H9 (cell line): ENCODE measurements at regions not wholly inside any gene's neighbourhood (a gene's known extent, or its start where the extent isn't known, plus 50 kb on each side); places are given as distances from the start of the nearest gene placed in this dataset.

ENCODE experiments used
- DNase-seq: peaks from one replicate; pipeline ENCODE4 v3.0.0-alpha.2; 2017
- H2AFZ ChIP-seq: one replicate; pipeline ENCODE4 v1.6.1; 2013; ENCODE audit warnings: mild to moderate bottlenecking, low read length, control low read depth, moderate library complexity
- H2AK5ac ChIP-seq: 2 replicates; pipeline ENCODE4 v1.6.1; 2013; ENCODE audit warnings: low read length, control low read depth, mixed read lengths; ENCODE audit not compliant: insufficient read length
- H2BK120ac ChIP-seq: one replicate; pipeline ENCODE4 v1.6.1; 2013; ENCODE audit warnings: low read depth, mild to moderate bottlenecking, low read length, control low read depth, inconsistent platforms; ENCODE audit not compliant: poor library complexity, severe bottlenecking
- H2BK12ac ChIP-seq: 2 replicates; pipeline ENCODE4 v1.6.1; 2013; ENCODE audit warnings: low read length, control low read depth, mixed read lengths, low read depth; ENCODE audit not compliant: insufficient read length
- H2BK15ac ChIP-seq: 2 replicates; pipeline ENCODE4 v1.6.1; 2013; ENCODE audit warnings: low read depth, low read length, control low read depth
- H2BK20ac ChIP-seq: one replicate; pipeline ENCODE4 v1.6.1; 2013; ENCODE audit warnings: low read depth, mild to moderate bottlenecking, low read length, control low read depth, inconsistent platforms; ENCODE audit not compliant: poor library complexity, severe bottlenecking
- H2BK5ac ChIP-seq: 2 replicates; pipeline ENCODE4 v1.6.1; 2013; ENCODE audit warnings: low read length, control low read depth, mixed read lengths; ENCODE audit not compliant: insufficient read length
- H3K14ac ChIP-seq: 2 replicates; pipeline ENCODE4 v1.6.1; 2013; ENCODE audit warnings: low read length, control low read depth; ENCODE audit not compliant: insufficient read depth
- H3K18ac ChIP-seq: 2 replicates; pipeline ENCODE4 v1.6.1; 2013; ENCODE audit warnings: low read depth, mild to moderate bottlenecking, mixed read lengths, low read length, control low read depth; ENCODE audit not compliant: insufficient read length
- H3K23ac ChIP-seq: 2 replicates; pipeline ENCODE4 v1.6.1; 2013; ENCODE audit warnings: low read length, control low read depth, mixed read lengths, low read depth; ENCODE audit not compliant: insufficient read length
- H3K23me2 ChIP-seq: 2 replicates; pipeline ENCODE4 v1.6.1; 2013; ENCODE audit warnings: low read depth, mild to moderate bottlenecking, mixed read lengths, low read length, control low read depth; ENCODE audit not compliant: insufficient read length, poor library complexity, severe bottlenecking
- H3K27ac ChIP-seq: 2 replicates; pipeline ENCODE4 v1.5.1; 2013; ENCODE audit warnings: low read length, control low read depth, mixed read lengths, low read depth; ENCODE audit not compliant: insufficient read length
- H3K27me3 ChIP-seq: 2 replicates; pipeline ENCODE4 v1.6.1; 2013; ENCODE audit warnings: low read length, control low read depth, inconsistent platforms; ENCODE audit not compliant: insufficient read depth
- H3K4ac ChIP-seq: 2 replicates; pipeline ENCODE4 v1.6.1; 2013; ENCODE audit warnings: low read depth, mild to moderate bottlenecking, control low read depth, inconsistent platforms, low read length, moderate library complexity
- H3K4me1 ChIP-seq: 2 replicates; pipeline ENCODE4 v1.6.1; 2013; ENCODE audit warnings: low read length, control low read depth, inconsistent platforms; ENCODE audit not compliant: insufficient read depth
- H3K4me2 ChIP-seq: 2 replicates; pipeline ENCODE4 v1.6.1; 2013; ENCODE audit warnings: low read length, control low read depth, mixed read lengths; ENCODE audit not compliant: insufficient read length, insufficient read depth
- H3K56ac ChIP-seq: 2 replicates; pipeline ENCODE4 v1.6.1; 2013; ENCODE audit warnings: low read depth, mild to moderate bottlenecking, mixed read lengths, low read length, control low read depth; ENCODE audit not compliant: insufficient read length
- H3K79me1 ChIP-seq: 2 replicates; pipeline ENCODE4 v1.6.1; 2013; ENCODE audit warnings: low read depth, mild to moderate bottlenecking, moderate library complexity, low read length, control low read depth, inconsistent platforms; ENCODE audit not compliant: insufficient read depth, poor library complexity, severe bottlenecking
- H3K79me2 ChIP-seq: 2 replicates; pipeline ENCODE4 v1.6.1; 2013; ENCODE audit warnings: low read length, control low read depth, inconsistent platforms; ENCODE audit not compliant: insufficient read depth
- H3K9ac ChIP-seq: 2 replicates; pipeline ENCODE4 v1.6.1; 2013; ENCODE audit warnings: low read length, control low read depth, mixed read lengths; ENCODE audit not compliant: insufficient read length; ENCODE audit errors: extremely low read depth
- H3K9me3 ChIP-seq: one replicate; pipeline ENCODE4 v1.6.1; 2013; ENCODE audit warnings: low read depth, low read length, inconsistent platforms; ENCODE audit not compliant: control insufficient read depth
- H3T11ph ChIP-seq: one replicate; pipeline ENCODE4 v1.6.1; 2013; ENCODE audit warnings: mild to moderate bottlenecking, low read length, control low read depth, inconsistent platforms
- H4K20me1 ChIP-seq: one replicate; pipeline ENCODE4 v1.6.1; 2013; ENCODE audit not compliant: control insufficient read depth, insufficient read length, insufficient read depth
- H4K5ac ChIP-seq: 2 replicates; pipeline ENCODE4 v1.6.1; 2013; ENCODE audit warnings: low read depth, mild to moderate bottlenecking, mixed read lengths, low read length, control low read depth; ENCODE audit not compliant: insufficient read length
- H4K8ac ChIP-seq: replicated peaks from 2 replicates; pipeline ENCODE4 v1.6.1; 2013; ENCODE audit warnings: low read length, control low read depth, mixed read lengths, low read depth; ENCODE audit not compliant: insufficient read length
- H4K91ac ChIP-seq: 2 replicates; pipeline ENCODE4 v1.6.1; 2013; ENCODE audit warnings: low read depth, mild to moderate bottlenecking, moderate library complexity, mixed read lengths, low read length, control low read depth; ENCODE audit not compliant: insufficient read length
- H3K27ac Mint-ChIP-seq, 3 experiments: 2 replicates in 2 of 3; 3 replicates in 1 of 3; pipeline ENCODE4 v1.8.0; 2020 to 2021; ENCODE audit warnings: mixed read lengths in 3 of 3, mild to moderate bottlenecking in 1 of 3, moderate library complexity in 1 of 3
- H3K27me3 Mint-ChIP-seq: 2 replicates; pipeline ENCODE4 v1.8.0; 2021; ENCODE audit warnings: low read depth, mild to moderate bottlenecking, moderate library complexity, mixed read lengths
- H3K36me3 Mint-ChIP-seq, 3 experiments: 2 replicates in 2 of 3; 3 replicates in 1 of 3; pipeline ENCODE4 v1.8.0; 2020 to 2021; ENCODE audit warnings: low read depth in 3 of 3, mixed read lengths in 3 of 3; ENCODE audit not compliant: insufficient read depth in 1 of 3
- H3K4me1 Mint-ChIP-seq, 2 experiments: 2 replicates each; pipeline ENCODE4 v1.8.0; 2020; ENCODE audit warnings: mixed read lengths in 2 of 2
- H3K4me3 Mint-ChIP-seq, 2 experiments: 2 replicates in 1 of 2; 3 replicates in 1 of 2; pipeline ENCODE4 v1.8.0; 2020 to 2021; ENCODE audit warnings: mild to moderate bottlenecking in 2 of 2, mixed read lengths in 2 of 2, moderate library complexity in 1 of 2
- H3K9me3 Mint-ChIP-seq, 2 experiments: 2 replicates in 1 of 2; 3 replicates in 1 of 2; pipeline ENCODE4 v1.8.0; 2020; ENCODE audit warnings: mild to moderate bottlenecking in 2 of 2, mixed read lengths in 2 of 2, moderate library complexity in 1 of 2
- CTCF ChIP-seq: fragments of 200-600 bp; sonication (generic); conservative IDR thresholded peaks from 3 replicates; pipeline ENCODE4 v1.8.0; 2021; ENCODE audit warnings: antibody characterized with exemption, mild to moderate bottlenecking
- WGBS: extraction: QIAGEN DNeasy Blood & Tissue Kit; methylation state at CpG from one replicate; pipeline ENCODE4 v1.1.7; 2013; ENCODE audit warnings: missing lambda C conversion rate, low lambda C conversion rate, mixed read lengths; ENCODE audit not compliant: insufficient read length; ENCODE audit errors: extremely low coverage; 5-methylcytosine and 5-hydroxymethylcytosine counted together

- H3K4me2 ChIP-seq: peak overlapping the region; percentile 70
- no peak overlapping the region for H2BK20ac ChIP-seq
- DNase-seq: peak; percentile 85
- H2BK12ac ChIP-seq: no peak overlapping the region
- no peak overlapping the region for H3K4ac ChIP-seq
- H2AK5ac ChIP-seq: no peak overlapping the region
- H3K27me3 ChIP-seq: peaks cover 3% of the 10 kb centered on the region; the same call in 1 of the 2 replicates
- no peak overlapping the region for H4K5ac ChIP-seq
- H2BK120ac ChIP-seq: no peak overlapping the region
- H3K23ac ChIP-seq: no peak overlapping the region
- H3K79me2 ChIP-seq: no peaks in the 10 kb centered on the region
- no peak overlapping the region for H4K8ac ChIP-seq
- no peak overlapping the region for H2AFZ ChIP-seq
- H3K27ac ChIP-seq: no peak overlapping the region
- H3K9me3 ChIP-seq: no peaks in the 10 kb centered on the region
- Mint-ChIP-seq H3K27me3 (peaks cover 51% of the 10 kb centered on the region), H3K9me3 (peaks cover 62 to 65% of the 10 kb centered on the region in 2 experiments), H3K27ac (no peak overlapping the region), H3K4me3 (peak overlapping the region; percentile 62 to 65; a peak in 4 of 5 replicates), H3K36me3 (peaks cover 0 to 3% (median 0%) of the 10 kb centered on the region in 3 experiments; a peak in 3 of 7 replicates), H3K4me1 (peaks cover 10 to 14% of the 10 kb centered on the region in 2 experiments)
- no peaks in the 10 kb centered on the region; the same call in 1 of the 2 replicates for H3K4me1 ChIP-seq
- no peaks in the 10 kb centered on the region for H4K20me1 ChIP-seq
- H3K56ac ChIP-seq: no peak overlapping the region
- H3K79me1 ChIP-seq: no peaks in the 10 kb centered on the region
- H3K23me2 ChIP-seq: peaks cover 8% of the 10 kb centered on the region
- no peak overlapping the region for H4K91ac ChIP-seq
- no peak overlapping the region for H2BK5ac ChIP-seq
- no peak overlapping the region for H3K9ac ChIP-seq
- H3K18ac ChIP-seq: no peak overlapping the region
- no peak overlapping the region for H3T11ph ChIP-seq
- peak; percentile 72 for TF ChIP-seq CTCF
- H3K14ac ChIP-seq: peak overlapping the region; percentile 70; the same call in 1 of the 2 replicates
- no peak overlapping the region for H2BK15ac ChIP-seq
- WGBS: no CpG with 5 or more reads among the region's 42 CpGs
These were observed 169.0 kb upstream of the BCOR start for GRCh38 chrX:40266490-40267333.
